GM12872 (cell line): ENCODE measurements at regions not wholly inside any gene's neighbourhood (a gene's known extent, or its start where the extent isn't known, plus 50 kb on each side); places are given as distances from the start of the nearest gene placed in this dataset.

Experiments
- CTCF ChIP-seq: IDR thresholded peaks from 3 replicates; pipeline ENCODE4 v1.5.1; 2011; ENCODE audit warnings: low read depth, mild to moderate bottlenecking, low read length, moderate library complexity; ENCODE audit not compliant: insufficient read depth

GRCh38 chr1:60868901-60869663 lies 213.3 kb upstream of the NFIA start:
- no peak for TF ChIP-seq CTCF

DNA sequence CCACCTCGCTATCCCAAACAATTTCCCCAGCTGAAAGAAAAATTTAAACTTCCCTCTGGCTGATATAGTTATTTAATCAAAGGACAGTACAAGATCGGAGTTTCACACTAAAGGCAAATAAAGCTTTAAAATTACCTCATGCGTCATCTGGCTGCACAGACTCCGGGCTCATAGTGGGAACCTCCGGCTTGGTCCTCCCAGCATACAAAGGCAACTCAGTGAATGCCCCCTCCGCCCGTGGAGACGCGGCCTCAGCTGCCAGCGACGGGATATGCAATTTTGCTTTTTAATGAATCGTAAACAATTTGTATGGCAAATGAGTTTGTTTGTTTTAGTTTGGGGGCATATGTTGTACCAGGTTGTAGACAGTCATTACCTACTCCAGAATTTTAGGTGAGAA lies 214.6 kb upstream of the NFIA start:
- TF ChIP-seq CTCF = no peak

GRCh38 chr1:60866917-60867531 lies 215.3 kb upstream of the NFIA start:
- no peak for TF ChIP-seq CTCF

GRCh38 chr1:60866226-60866900 lies 216.0 kb upstream of the NFIA start:
- no peak for TF ChIP-seq CTCF

- no peak for TF ChIP-seq CTCF
Measured at GRCh38 chr1:60865166-60865565, 217.2 kb upstream of the NFIA start.

DNA sequence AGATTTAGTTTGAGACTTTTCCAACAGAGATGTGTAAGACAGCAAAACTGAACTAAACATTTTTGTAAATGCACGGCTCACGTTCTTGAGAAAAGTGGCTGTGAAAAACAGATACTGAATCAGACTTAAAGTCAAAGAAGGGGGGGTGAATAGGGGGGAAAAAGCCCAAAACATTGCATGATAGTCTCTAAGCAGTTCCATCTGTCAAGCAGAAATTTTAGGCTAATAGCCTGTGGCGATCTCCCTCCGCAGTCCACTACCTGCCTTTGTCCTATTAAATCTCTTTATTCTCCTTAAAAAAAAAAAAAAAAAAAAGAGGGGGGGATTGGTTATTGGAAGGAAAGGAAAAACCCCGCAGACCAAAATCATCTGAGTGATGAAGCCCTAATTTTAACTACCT lies 217.6 kb upstream of the NFIA start:
- TF ChIP-seq CTCF = no peak

- no peak for TF ChIP-seq CTCF
Measured at GRCh38 chr1:60863131-60863530, 219.2 kb upstream of the NFIA start.
